ENCODE measurements at regions not wholly inside any gene's neighbourhood (a gene's known extent, or its start where the extent isn't known, plus 50 kb on each side); places are given as distances from the start of the nearest gene placed in this dataset.

- Histone ChIP-seq H3K4me3 (ENCODE audit: extremely low read depth in 1 of 4, insufficient read depth in 2 of 4, low read depth in 3 of 4, low read length in 4 of 4) (no peak overlapping the region), H3K56ac (replicated peaks; ENCODE audit: insufficient read length, low read depth, low read length) (no peak overlapping the region), H2AK5ac (ENCODE audit: low read depth, low read length) (no peak overlapping the region), H2BK15ac (ENCODE audit: low read length) (no peak overlapping the region), H3K4me2 (ENCODE audit: insufficient read depth in 1 of 2, low read depth in 2 of 2, low read length in 2 of 2) (no peak overlapping the region), H3K9me3 (ENCODE audit: insufficient read depth in 2 of 2, low read depth in 1 of 2, low read length in 1 of 2) (no peaks in the 10 kb centered on the region), H4K8ac (ENCODE audit: extremely low read depth, insufficient read depth, low read length) (no peak overlapping the region), H3K27ac (ENCODE audit: low read depth, low read length) (no peak overlapping the region), H4K5ac (ENCODE audit: insufficient read length, low read depth, low read length) (no peak overlapping the region), H3K14ac (ENCODE audit: insufficient read length) (no peak overlapping the region), H2BK120ac (replicated peaks; ENCODE audit: low read depth, low read length) (no peak overlapping the region), H3K18ac (ENCODE audit: extremely low read depth, low read length) (no peak overlapping the region), H2BK20ac (ENCODE audit: low read length) (no peak overlapping the region), H2BK5ac (ENCODE audit: low read depth, low read length) (no peak overlapping the region), H4K20me1 (replicated peaks in 1 of 2; ENCODE audit: control insufficient read depth in 1 of 2, insufficient read depth in 2 of 2, low read length in 2 of 2) (no peaks in the 10 kb centered on the region), H3K23ac (ENCODE audit: insufficient read length) (no peak overlapping the region), H2BK12ac (ENCODE audit: low read depth, low read length) (no peak overlapping the region), H3K27me3 (replicated peaks in 1 of 4; ENCODE audit: control insufficient read depth in 3 of 4, extremely low read depth in 1 of 4, insufficient read depth in 3 of 4, low read length in 3 of 4) (no peaks in the 10 kb centered on the region), H2AFZ (ENCODE audit: low read length) (no peak overlapping the region), H3K4ac (replicated peaks; ENCODE audit: insufficient read length, low read depth, low read length) (no peak overlapping the region), H3K36me3 (ENCODE audit: control insufficient read depth in 2 of 4, insufficient read depth in 4 of 4, low read length in 3 of 4) (no peaks in the 10 kb centered on the region), H4K91ac (replicated peaks; ENCODE audit: insufficient read length, low read length) (no peak overlapping the region), H3K79me1 (ENCODE audit: low read depth, low read length) (no peaks in the 10 kb centered on the region), H3K4me1 (replicated peaks in 1 of 4; ENCODE audit: control insufficient read depth in 3 of 4, insufficient read depth in 4 of 4, low read length in 3 of 4) (no peaks in the 10 kb centered on the region), H3K23me2 (ENCODE audit: low read depth, low read length) (no peaks in the 10 kb centered on the region), H3K79me2 (ENCODE audit: control insufficient read depth in 1 of 2, insufficient read depth in 2 of 2, low read length in 2 of 2) (no peaks in the 10 kb centered on the region), H3K9ac (replicated peaks in 1 of 4; ENCODE audit: extremely low read depth in 1 of 4, low read depth in 3 of 4, low read length in 3 of 4) (no peak overlapping the region)
- no peak for FAIRE-seq
- CTCF ChIA-PET (ENCODE audit: partially characterized antibody), result interaction anchor here (0.8 kb wide), 1 partner anchor 207 kb away, joined by 3 read pairs; no protein-coding TSS in a partner anchor
- POLR2A ChIA-PET (ENCODE audit: partially characterized antibody), result no interaction called here
- 93% methylated on average over 6 of the region's 6 CpGs; no CpG with 5 or more reads in 1 of the 2 experiments for WGBS, 2 experiments (ENCODE audit: extremely low coverage in 1 of 2, insufficient coverage in 1 of 2, insufficient read length in 1 of 2, insufficient replicate concordance in 2 of 2, low coverage in 1 of 2, low lambda C conversion rate in 2 of 2, missing lambda C conversion rate in 1 of 2)
- DNase-seq (ENCODE audit: low read depth in 1 of 2, low spot score in 2 of 2), result no peak
- TF ChIP-seq ZNF274 (IDR thresholded peaks at IDR 0.05; ENCODE audit: borderline replicate concordance, extremely low read depth, low read length), result no peak
- no peak for TF ChIP-seq BCL11A (IDR thresholded peaks at IDR 0.05; ENCODE audit: low read depth in 2 of 2, low read length in 2 of 2)
- TF ChIP-seq KDM5A (IDR thresholded peaks at IDR 0.05; ENCODE audit: low read length), result no peak
- no peak for TF ChIP-seq CHD2 (IDR thresholded peaks at IDR 0.05; ENCODE audit: low read length)
- TF ChIP-seq SP4 (IDR thresholded peaks at IDR 0.05; ENCODE audit: low read length), result no peak
- TF ChIP-seq MAX (IDR thresholded peaks at IDR 0.05), result no peak
- TF ChIP-seq TEAD4 (IDR thresholded peaks at IDR 0.05; ENCODE audit: low read depth, low read length), result no peak
- TF ChIP-seq JUN (IDR thresholded peaks at IDR 0.05; ENCODE audit: low read depth, low read length), result no peak
- TF ChIP-seq EZH2 (IDR thresholded peaks at IDR 0.05; ENCODE audit: low read depth, low read length, severe bottlenecking), result no peak
- no peak for TF ChIP-seq YY1 (IDR thresholded peaks at IDR 0.05; ENCODE audit: low read depth, low read length)
- no peak for TF ChIP-seq USF2 (IDR thresholded peaks at IDR 0.05; ENCODE audit: low read length)
- TF ChIP-seq SRF (IDR thresholded peaks at IDR 0.05; ENCODE audit: low read depth, low read length), result no peak
Observed at GRCh38 chr11:134786636-134787035, 374.6 kb upstream of the B3GAT1 start.
